AG09309 (cell line): ENCODE measurements at regions not wholly inside any gene's neighbourhood (a gene's known extent, or its start where the extent isn't known, plus 50 kb on each side); places are given as distances from the start of the nearest gene placed in this dataset.
"Not testable (repeated sequence)": the region's sequence is repeated elsewhere in the genome, so short reads cannot be mapped to it uniquely, and the experiment has no call there.

Experiments
- DNase-seq: peaks from one replicate; pipeline ENCODE4 v3.0.0-alpha.2; 2010; ENCODE audit warnings: low read depth
- H3K4me3 ChIP-seq: 2 replicates; pipeline ENCODE4 v1.5.1; 2011; ENCODE audit warnings: mild to moderate bottlenecking, low read depth, low read length, moderate library complexity; ENCODE audit not compliant: control insufficient read depth
- TF ChIP-seq, protein P1 (sequence below): IDR thresholded peaks from 2 replicates; pipeline ENCODE4 v1.5.1; 2011; ENCODE audit warnings: mild to moderate bottlenecking, low read depth, low read length, inconsistent platforms; ENCODE audit not compliant: insufficient read depth, control insufficient read depth; ENCODE audit errors: missing control alignments

DNA sequence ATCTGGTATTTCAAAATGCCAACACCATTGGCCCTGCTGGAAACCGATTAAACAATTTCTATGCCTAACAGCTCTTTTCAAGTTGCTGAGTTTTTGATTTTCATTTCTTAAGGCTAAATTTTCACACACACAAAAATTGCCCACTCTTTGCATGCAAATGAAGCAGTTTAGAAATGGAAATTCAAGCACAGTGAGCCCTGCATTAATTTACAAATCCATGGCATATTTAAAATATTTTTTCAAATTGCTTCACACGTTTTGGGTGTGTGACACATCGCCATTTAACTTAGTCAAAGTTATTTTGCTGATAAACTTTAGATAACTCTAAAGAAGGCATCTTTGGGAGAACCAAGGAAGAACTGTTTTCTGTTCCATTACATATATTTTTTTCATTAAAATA is 184.8 kb downstream of the TXNL1 start:
- TF ChIP-seq, protein P1, sequence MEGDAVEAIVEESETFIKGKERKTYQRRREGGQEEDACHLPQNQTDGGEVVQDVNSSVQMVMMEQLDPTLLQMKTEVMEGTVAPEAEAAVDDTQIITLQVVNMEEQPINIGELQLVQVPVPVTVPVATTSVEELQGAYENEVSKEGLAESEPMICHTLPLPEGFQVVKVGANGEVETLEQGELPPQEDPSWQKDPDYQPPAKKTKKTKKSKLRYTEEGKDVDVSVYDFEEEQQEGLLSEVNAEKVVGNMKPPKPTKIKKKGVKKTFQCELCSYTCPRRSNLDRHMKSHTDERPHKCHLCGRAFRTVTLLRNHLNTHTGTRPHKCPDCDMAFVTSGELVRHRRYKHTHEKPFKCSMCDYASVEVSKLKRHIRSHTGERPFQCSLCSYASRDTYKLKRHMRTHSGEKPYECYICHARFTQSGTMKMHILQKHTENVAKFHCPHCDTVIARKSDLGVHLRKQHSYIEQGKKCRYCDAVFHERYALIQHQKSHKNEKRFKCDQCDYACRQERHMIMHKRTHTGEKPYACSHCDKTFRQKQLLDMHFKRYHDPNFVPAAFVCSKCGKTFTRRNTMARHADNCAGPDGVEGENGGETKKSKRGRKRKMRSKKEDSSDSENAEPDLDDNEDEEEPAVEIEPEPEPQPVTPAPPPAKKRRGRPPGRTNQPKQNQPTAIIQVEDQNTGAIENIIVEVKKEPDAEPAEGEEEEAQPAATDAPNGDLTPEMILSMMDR = no peak
- no peak overlapping the region for H3K4me3 ChIP-seq
- no peak for DNase-seq

DNA sequence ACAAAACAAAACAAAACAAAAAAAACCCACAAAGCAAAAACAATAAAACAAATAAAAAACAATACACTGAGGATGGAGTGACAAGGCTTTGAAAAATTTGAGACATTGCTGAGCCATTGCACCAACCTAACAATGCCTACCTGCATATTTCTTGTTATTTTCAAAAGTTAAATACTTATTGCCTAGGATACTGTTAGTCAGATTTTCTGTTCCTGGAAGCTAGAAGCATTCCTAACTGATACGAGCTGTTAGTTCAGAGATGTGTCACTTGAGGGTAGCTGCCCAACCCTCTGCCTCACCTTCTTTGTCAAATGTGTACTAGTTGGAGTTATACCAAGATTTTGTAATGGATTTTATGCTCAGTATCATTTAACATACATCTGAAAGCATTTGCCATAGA is 187.2 kb downstream of the TXNL1 start:
- no peak for DNase-seq
- H3K4me3 ChIP-seq = no peak overlapping the region
- TF ChIP-seq, protein P1 = no peak

DNA sequence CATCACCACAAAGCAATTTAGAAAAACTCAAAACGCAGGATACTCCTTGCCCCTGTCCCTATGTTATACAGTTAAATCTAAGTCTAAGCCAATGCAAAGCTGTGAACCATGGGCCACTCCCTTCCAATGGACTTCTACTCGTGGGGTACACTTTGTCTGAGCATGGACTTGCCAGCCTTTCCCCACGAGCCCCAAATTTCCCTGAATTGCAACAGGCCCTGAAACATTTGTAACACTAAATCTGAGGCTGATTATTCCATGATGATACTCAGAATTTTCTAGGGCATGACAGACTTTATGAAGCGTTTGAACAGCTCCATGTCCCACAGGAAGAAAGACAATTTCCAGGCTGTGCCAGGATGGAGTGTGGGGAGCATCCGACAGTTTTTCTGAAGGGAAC is 189.6 kb downstream of the TXNL1 start:
- TF ChIP-seq, protein P1 = no peak
- DNase-seq = no peak
- no peak overlapping the region for H3K4me3 ChIP-seq

DNA sequence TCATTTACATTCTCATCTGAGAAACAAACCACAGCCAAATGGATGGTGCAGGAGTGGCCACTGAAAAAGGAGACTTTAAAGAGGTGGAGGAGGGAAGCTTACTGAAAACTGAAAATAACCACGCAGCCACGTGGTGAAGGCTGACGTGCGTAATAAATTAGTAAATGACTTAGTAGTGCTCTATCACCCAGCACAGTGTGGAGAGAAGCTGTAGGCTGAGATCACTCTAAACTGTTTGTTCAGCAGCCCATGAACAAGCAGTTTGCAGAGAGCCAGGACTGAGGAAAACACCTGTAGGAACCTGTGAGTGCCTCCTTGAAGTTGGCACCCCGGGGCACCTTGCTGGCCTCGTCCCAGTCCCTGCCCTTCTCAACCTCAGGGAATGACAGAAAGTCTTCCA is 193.0 kb downstream of the TXNL1 start:
- TF ChIP-seq, protein P1 = no peak
- H3K4me3 ChIP-seq = no peak overlapping the region
- DNase-seq = no peak

DNA sequence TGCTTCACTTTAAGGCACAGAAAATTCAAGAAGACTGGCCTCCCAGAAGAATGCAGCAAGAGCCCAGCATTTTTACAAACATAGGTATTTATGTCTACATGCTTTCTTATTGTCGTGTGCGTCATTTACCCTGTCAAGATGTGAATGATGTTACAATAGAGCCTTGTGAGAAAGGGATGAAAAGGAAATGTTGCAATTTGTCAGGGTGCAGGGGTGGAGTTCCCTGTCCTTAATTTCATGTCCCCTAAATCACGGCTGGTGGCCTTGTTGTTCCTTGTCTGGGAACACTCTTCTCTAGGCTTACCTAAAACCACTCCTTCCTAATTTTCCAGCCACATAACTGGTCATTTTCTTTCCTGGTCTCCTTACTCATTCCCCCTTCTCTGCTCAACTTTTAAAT is 194.2 kb downstream of the TXNL1 start:
- TF ChIP-seq, protein P1 = no peak
- no peak for DNase-seq

DNA sequence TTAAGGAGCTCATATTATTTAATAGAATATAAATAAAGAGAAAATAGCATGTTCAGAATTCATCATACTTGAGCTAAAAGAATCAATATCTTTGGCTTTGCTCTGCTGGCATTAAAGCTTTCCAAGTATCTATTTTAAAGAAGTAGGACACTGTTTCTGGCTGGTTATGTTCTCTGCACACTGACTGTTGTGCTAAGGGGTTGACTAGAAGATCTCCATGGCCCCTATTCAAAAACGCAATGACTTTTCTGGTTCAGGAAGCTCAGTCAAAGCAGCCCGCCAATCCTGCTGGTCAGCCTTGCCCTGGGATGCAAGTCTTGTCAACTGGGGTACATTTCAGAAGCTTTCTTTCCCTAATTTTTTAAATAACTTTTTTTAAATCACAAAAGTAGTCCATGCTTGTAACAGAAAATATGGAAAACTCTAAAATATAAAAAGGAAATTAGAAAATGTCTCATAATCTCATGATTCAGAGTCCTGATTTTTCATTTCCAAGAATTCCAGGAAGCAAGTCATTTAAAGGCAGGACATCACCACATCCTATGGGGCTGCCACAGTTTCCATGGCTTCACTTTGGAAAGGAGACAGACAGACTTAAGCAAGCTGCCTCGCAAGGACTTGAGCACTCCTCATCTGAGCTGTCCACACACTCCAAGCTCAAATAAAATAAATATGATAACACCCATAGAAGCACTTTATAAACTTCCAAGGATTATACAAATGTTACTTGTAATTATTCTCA is 195.1 kb downstream of the TXNL1 start:
- H3K4me3 ChIP-seq = no peak overlapping the region
- TF ChIP-seq, protein P1 = no peak
- DNase-seq = no peak

More for the DNA sequence above, 194.2 kb downstream of the TXNL1 start:
- no peak overlapping the region for H3K4me3 ChIP-seq

DNA sequence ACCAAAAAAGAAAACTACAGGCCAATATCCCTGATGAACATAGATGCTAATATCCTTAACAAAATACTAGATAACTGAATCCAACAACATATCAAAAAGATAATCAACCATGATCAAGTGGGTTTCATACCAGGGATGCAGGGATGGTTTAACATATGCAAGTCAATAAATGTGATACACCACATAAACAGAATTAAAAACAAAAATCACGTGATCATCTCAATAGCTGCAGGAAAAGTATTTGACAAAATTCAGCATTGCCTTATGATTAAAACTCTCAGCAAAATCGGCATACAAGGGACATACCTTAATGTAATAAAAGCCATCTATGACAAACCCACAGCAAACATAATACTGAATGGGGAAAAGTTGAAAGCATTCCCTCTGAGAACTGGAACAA is 199.9 kb downstream of the TXNL1 start:
- H3K4me3 ChIP-seq = not testable (repeated sequence)

More for the DNA sequence above, 199.9 kb downstream of the TXNL1 start:
- not testable (repeated sequence) for DNase-seq
